Nephron progenitor cell (in vitro differentiated cells): ENCODE measurements at regions not wholly inside any gene's neighbourhood (a gene's known extent, or its start where the extent isn't known, plus 50 kb on each side); places are given as distances from the start of the nearest gene placed in this dataset.

ENCODE experiments used
- DNase-seq: peaks from one replicate; pipeline ENCODE4 v3.0.0; 2021
- H3K27ac Mint-ChIP-seq: 2 replicates; pipeline ENCODE4 v1.8.0; 2021; ENCODE audit warnings: mild to moderate bottlenecking, moderate library complexity, mixed read lengths
- H3K27me3 Mint-ChIP-seq: 2 replicates; pipeline ENCODE4 v1.8.0; 2021; ENCODE audit warnings: mild to moderate bottlenecking, low read depth, mixed read lengths; ENCODE audit not compliant: poor library complexity
- H3K36me3 Mint-ChIP-seq: 2 replicates; pipeline ENCODE4 v1.8.0; 2021; ENCODE audit warnings: low read depth, mixed read lengths
- H3K4me1 Mint-ChIP-seq: 2 replicates; pipeline ENCODE4 v1.8.0; 2021; ENCODE audit warnings: mixed read lengths
- H3K4me3 Mint-ChIP-seq: 2 replicates; pipeline ENCODE4 v1.8.0; 2021; ENCODE audit warnings: mild to moderate bottlenecking, moderate library complexity, mixed read lengths
- H3K9me3 Mint-ChIP-seq: 2 replicates; pipeline ENCODE4 v1.8.0; 2021; ENCODE audit warnings: mild to moderate bottlenecking, moderate library complexity, mixed read lengths
- CTCF ChIP-seq: fragments of 200-600 bp; sonication (generic); IDR thresholded peaks from 2 replicates; pipeline ENCODE4 v1.5.0; 2021; ENCODE audit warnings: antibody characterized with exemption

GRCh38 chr13:85616275-85616674 lies 182.9 kb downstream of the SLITRK6 start:
- no peak for TF ChIP-seq CTCF
- H3K27me3 Mint-ChIP-seq, result no peaks in the 10 kb centered on the region

GRCh38 chr13:85615031-85615430 lies 184.2 kb downstream of the SLITRK6 start:
- no peak for TF ChIP-seq CTCF

More at GRCh38 chr13:85616275-85616674, 182.9 kb downstream of the SLITRK6 start:
- Mint-ChIP-seq H3K9me3 (no peaks in the 10 kb centered on the region), H3K27ac (no peak overlapping the region), H3K36me3 (no peaks in the 10 kb centered on the region), H3K4me1 (no peaks in the 10 kb centered on the region), H3K4me3 (no peak overlapping the region)
- DNase-seq, result no peak

GRCh38 chr13:85610024-85610423 lies 189.2 kb downstream of the SLITRK6 start:
- no peaks in the 10 kb centered on the region for H3K4me1 Mint-ChIP-seq
- no peak overlapping the region for H3K4me3 Mint-ChIP-seq
- no peak overlapping the region for H3K27ac Mint-ChIP-seq
- H3K36me3 Mint-ChIP-seq, result no peaks in the 10 kb centered on the region
- DNase-seq, result no peak
- no peak for TF ChIP-seq CTCF
- H3K27me3 Mint-ChIP-seq, result no peaks in the 10 kb centered on the region
- H3K9me3 Mint-ChIP-seq, result no peaks in the 10 kb centered on the region

More at GRCh38 chr13:85615031-85615430, 184.2 kb downstream of the SLITRK6 start:
- H3K4me1 Mint-ChIP-seq, result no peaks in the 10 kb centered on the region
- no peak overlapping the region for H3K27ac Mint-ChIP-seq
- no peaks in the 10 kb centered on the region for H3K9me3 Mint-ChIP-seq
- DNase-seq, result no peak
- no peak overlapping the region for H3K4me3 Mint-ChIP-seq
- H3K27me3 Mint-ChIP-seq, result no peaks in the 10 kb centered on the region
- no peaks in the 10 kb centered on the region for H3K36me3 Mint-ChIP-seq

GRCh38 chr13:85608255-85608829 lies 190.9 kb downstream of the SLITRK6 start:
- no peaks in the 10 kb centered on the region for H3K36me3 Mint-ChIP-seq
- no peaks in the 10 kb centered on the region for H3K4me1 Mint-ChIP-seq
- H3K9me3 Mint-ChIP-seq, result no peaks in the 10 kb centered on the region
- TF ChIP-seq CTCF, result no peak
- H3K4me3 Mint-ChIP-seq, result no peak overlapping the region
- H3K27ac Mint-ChIP-seq, result no peak overlapping the region
- DNase-seq, result no peak
- H3K27me3 Mint-ChIP-seq, result no peaks in the 10 kb centered on the region

GRCh38 chr13:85603735-85604134 lies 195.5 kb downstream of the SLITRK6 start:
- no peak for DNase-seq
- Mint-ChIP-seq H3K36me3 (no peaks in the 10 kb centered on the region), H3K4me1 (no peaks in the 10 kb centered on the region), H3K27me3 (no peaks in the 10 kb centered on the region), H3K27ac (no peak overlapping the region), H3K4me3 (no peak overlapping the region), H3K9me3 (no peaks in the 10 kb centered on the region)
- no peak for TF ChIP-seq CTCF

- Mint-ChIP-seq H3K36me3 (no peaks in the 10 kb centered on the region), H3K4me1 (no peaks in the 10 kb centered on the region), H3K9me3 (no peaks in the 10 kb centered on the region), H3K27me3 (no peaks in the 10 kb centered on the region), H3K4me3 (no peak overlapping the region), H3K27ac (no peak overlapping the region)
- DNase-seq, result no peak
- TF ChIP-seq CTCF, result no peak
Observed at GRCh38 chr13:85601526-85601925, 197.7 kb downstream of the SLITRK6 start.
